Lower leg skin (tissue), 4 donors: ENCODE measurements at regions not wholly inside any gene's neighbourhood (a gene's known extent, or its start where the extent isn't known, plus 50 kb on each side); places are given as distances from the start of the nearest gene placed in this dataset.

Source experiments
- DNase-seq, 2 donors: peaks; one replicate each; pipeline ENCODE4 v3.0.0-alpha.2; 2019; ENCODE audit warnings: low spot score in 2 of 2
- H3K4me3 ChIP-seq: fragments of 200-600 bp; sonication (generic); 2 replicates; pipeline ENCODE4 v1.5.1; 2017; ENCODE audit warnings: mild to moderate bottlenecking, low read depth; ENCODE audit not compliant: poor library complexity, severe bottlenecking
- POLR2A ChIP-seq, 2 donors: fragments of 450-650 bp; IDR thresholded peaks; one replicate each; pipeline ENCODE4 v1.6.1; 2016 to 2017; ENCODE audit warnings: antibody characterized with exemption in 2 of 2, mild to moderate bottlenecking in 1 of 2, moderate library complexity in 1 of 2
- WGBS, 2 donors: methylation state at CpG; one replicate each; pipeline ENCODE4 v1.1.5; 2018; 5-methylcytosine and 5-hydroxymethylcytosine counted together
- intact Hi-C: fragments of 100-400 bp; cut with DNase I; formaldehyde crosslinking; loops from one replicate; pipeline ENCODE4 v1.15.0; 2023; ENCODE audit warnings: low total_unique reads
- TF ChIP-seq, protein P1 (sequence below), 3 donors: fragments of 450-650 bp; IDR thresholded peaks; one replicate each; pipeline ENCODE4 v1.5.1; 2016; ENCODE audit warnings: antibody characterized with exemption in 3 of 3, mild to moderate bottlenecking in 3 of 3, moderate library complexity in 2 of 3

DNA sequence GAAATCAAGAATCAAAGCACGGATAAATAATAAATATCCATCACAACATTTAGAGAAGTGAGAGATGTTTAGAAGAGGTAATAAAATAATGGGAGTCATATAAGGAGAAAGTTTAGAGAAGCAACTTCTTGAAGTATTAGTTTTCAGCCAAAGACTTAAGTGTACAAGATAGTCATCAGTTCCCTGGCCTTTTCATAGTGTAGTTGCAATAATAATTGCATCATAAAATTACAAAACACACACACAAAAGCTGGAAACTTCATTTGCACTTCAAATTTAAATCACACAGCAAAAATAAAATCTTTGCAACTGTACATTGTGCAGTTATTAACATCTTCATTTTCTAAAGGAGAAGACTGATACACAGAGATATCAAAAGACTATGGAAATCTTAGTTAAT lies 319.1 kb upstream of the RGMB start:
- intact Hi-C loops: no loop called here
- 90 to 92% methylated on average over 1 of the region's 1 CpG for WGBS, 2 donors

DNA sequence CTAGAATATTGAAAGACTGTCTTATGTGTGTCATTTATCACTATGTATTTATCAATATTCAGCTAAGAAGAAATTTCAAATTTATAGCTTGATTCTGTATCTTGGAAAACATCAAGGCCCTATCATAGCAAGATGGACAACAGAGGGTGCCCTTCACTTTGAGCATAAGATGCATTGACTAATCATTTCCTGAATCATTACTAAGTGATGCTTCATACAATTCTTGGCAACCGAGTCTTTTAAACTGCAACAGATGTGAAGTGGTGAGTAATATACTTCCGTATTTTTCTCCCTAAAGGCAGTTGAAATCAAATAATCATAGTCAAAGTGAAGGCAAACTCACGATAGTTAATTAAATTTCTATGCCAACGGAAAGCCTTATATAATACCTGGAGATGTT lies 318.6 kb upstream of the RGMB start:
- intact Hi-C loops: no loop called here

More for the DNA sequence above, 319.1 kb upstream of the RGMB start:
- no peak for DNase-seq
- TF ChIP-seq, protein P1, sequence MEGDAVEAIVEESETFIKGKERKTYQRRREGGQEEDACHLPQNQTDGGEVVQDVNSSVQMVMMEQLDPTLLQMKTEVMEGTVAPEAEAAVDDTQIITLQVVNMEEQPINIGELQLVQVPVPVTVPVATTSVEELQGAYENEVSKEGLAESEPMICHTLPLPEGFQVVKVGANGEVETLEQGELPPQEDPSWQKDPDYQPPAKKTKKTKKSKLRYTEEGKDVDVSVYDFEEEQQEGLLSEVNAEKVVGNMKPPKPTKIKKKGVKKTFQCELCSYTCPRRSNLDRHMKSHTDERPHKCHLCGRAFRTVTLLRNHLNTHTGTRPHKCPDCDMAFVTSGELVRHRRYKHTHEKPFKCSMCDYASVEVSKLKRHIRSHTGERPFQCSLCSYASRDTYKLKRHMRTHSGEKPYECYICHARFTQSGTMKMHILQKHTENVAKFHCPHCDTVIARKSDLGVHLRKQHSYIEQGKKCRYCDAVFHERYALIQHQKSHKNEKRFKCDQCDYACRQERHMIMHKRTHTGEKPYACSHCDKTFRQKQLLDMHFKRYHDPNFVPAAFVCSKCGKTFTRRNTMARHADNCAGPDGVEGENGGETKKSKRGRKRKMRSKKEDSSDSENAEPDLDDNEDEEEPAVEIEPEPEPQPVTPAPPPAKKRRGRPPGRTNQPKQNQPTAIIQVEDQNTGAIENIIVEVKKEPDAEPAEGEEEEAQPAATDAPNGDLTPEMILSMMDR (IDR thresholded peaks at IDR 0.05): no peak
- no peak for TF ChIP-seq POLR2A (IDR thresholded peaks at IDR 0.05)
- H3K4me3 ChIP-seq: no peak overlapping the region

DNA sequence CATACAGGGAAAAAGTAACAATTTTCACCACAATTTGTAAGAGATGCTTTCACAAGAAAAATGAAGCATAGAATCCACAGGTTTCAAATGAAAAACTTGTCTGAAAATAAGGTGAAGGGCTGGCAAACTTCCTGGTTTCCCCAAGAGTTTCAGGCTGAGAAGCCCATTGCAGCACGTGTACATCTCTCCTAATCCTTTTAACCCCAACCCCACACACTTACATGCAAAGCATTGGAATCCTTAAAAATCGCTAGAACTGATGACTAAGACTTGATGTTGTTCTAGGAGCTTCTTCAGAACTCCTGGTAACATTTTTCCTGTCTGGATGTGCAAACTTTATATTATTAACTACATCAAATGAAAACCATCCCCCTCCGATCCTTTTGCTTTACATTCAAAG lies 317.8 kb upstream of the RGMB start:
- no peak overlapping the region for H3K4me3 ChIP-seq
- WGBS, 2 donors: 63 to 71% methylated on average over 3 of the region's 3 CpGs
- DNase-seq: no peak
- intact Hi-C loops: no loop called here
- TF ChIP-seq POLR2A (IDR thresholded peaks at IDR 0.05): no peak
- TF ChIP-seq, protein P1 (IDR thresholded peaks at IDR 0.05): no peak

More for the DNA sequence above, 318.6 kb upstream of the RGMB start:
- 10 to 24% methylated on average over 4 of the region's 4 CpGs for WGBS, 2 donors
- H3K4me3 ChIP-seq: no peak overlapping the region
- DNase-seq: no peak
- TF ChIP-seq, protein P1 (IDR thresholded peaks at IDR 0.05): no peak
- no peak for TF ChIP-seq POLR2A (IDR thresholded peaks at IDR 0.05)

DNA sequence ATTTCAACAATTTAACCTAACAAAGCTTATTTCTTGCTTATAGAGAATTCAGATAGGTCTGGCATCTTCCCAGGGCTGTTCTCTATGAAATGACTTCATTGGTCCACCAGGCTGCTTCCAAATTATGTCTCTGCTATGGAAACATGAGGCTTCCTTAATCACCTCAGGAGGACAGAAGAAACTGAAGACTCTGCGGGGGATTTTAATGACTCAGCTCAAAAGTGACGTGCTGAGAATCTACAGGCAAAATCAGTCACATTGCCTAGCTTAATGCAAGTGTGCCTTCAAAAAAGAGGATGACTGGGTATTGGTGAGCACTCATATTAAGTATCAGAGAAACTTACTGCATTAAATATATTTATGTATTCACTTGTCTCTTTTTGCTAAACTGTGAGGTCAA lies 315.5 kb upstream of the RGMB start:
- intact Hi-C loops: no loop called here
- DNase-seq: no peak
- TF ChIP-seq POLR2A (IDR thresholded peaks at IDR 0.05): no peak
- TF ChIP-seq, protein P1 (IDR thresholded peaks at IDR 0.05): no peak
- 82 to 86% methylated on average over 2 of the region's 2 CpGs for WGBS, 2 donors
- no peak overlapping the region for H3K4me3 ChIP-seq

DNA sequence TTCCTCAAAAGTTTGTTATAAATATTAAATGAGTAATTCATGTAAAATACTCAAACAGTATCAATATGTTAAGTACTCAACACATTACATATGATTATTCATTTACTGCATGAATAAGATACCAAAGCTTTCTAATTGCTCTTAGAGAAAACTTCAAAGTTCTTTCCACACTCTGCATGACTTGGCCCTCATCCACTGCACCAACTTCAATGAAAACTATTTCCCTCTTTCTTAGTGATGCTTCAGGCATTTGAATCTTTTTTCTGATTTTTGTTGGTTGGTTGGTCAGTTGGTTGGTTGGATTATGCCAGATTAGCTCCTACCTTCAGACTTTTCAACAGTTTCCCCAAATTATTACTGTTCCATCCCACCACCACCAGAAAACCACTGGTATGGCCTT lies 314.7 kb upstream of the RGMB start:
- H3K4me3 ChIP-seq: no peak overlapping the region
- no peak for DNase-seq
- no peak for TF ChIP-seq POLR2A (IDR thresholded peaks at IDR 0.05)
- TF ChIP-seq, protein P1 (IDR thresholded peaks at IDR 0.05): no peak
- intact Hi-C loops: no loop called here

DNA sequence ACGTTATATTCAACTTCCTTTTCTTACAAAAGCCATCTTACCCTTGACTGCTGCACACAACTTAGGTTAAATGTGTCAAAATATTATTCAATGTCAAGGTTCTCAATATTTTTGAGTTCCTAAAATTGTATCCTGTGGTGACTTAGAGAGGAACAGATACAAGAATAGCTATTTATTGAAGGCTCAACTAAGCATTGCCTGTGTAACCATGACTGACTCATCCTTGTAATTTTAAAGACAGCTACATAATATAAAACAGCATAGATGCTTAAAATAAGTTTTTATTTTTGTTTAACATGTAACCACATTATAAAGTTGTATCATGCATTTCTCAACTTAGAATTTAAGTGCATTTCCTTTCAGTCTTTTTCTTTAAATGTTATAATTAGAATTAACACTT lies 312.9 kb upstream of the RGMB start:
- no peak overlapping the region for H3K4me3 ChIP-seq
- no peak for TF ChIP-seq POLR2A (IDR thresholded peaks at IDR 0.05)
- TF ChIP-seq, protein P1 (IDR thresholded peaks at IDR 0.05): no peak
- intact Hi-C loops: no loop called here
- no peak for DNase-seq
- 67 to 85% methylated on average over 1 of the region's 1 CpG for WGBS, 2 donors
